ENCODE measurements at regions not wholly inside any gene's neighbourhood (a gene's known extent, or its start where the extent isn't known, plus 50 kb on each side); places are given as distances from the start of the nearest gene placed in this dataset.

DNA sequence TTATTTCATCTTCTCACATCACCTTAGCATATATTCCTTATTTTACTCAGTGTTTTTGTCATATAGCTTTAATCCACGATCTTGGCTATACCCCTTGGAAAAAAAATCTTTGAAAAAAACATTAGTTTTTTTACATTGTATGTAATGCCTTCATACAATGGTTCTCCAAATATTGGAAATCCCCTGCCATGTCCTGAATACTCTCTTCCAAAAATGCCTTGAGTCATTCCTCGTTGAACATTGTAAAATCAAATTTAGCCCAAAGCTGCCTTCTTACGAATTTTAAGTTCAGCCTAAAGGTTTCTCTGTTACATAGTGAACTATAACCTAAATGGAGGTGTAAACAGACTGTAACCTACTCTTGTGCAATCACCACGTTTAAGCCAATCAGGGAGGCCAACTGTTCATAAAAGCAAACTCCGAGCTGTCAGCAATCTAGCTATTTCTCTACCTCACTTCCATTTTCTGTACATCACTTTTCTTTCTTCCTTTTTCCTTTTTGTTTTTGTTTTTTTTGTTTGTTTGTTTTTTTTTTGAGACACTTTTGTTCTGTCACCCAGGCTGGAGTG is 140.1 kb downstream of the ANXA2 start (continued):
- TF ChIP-seq, protein P1, sequence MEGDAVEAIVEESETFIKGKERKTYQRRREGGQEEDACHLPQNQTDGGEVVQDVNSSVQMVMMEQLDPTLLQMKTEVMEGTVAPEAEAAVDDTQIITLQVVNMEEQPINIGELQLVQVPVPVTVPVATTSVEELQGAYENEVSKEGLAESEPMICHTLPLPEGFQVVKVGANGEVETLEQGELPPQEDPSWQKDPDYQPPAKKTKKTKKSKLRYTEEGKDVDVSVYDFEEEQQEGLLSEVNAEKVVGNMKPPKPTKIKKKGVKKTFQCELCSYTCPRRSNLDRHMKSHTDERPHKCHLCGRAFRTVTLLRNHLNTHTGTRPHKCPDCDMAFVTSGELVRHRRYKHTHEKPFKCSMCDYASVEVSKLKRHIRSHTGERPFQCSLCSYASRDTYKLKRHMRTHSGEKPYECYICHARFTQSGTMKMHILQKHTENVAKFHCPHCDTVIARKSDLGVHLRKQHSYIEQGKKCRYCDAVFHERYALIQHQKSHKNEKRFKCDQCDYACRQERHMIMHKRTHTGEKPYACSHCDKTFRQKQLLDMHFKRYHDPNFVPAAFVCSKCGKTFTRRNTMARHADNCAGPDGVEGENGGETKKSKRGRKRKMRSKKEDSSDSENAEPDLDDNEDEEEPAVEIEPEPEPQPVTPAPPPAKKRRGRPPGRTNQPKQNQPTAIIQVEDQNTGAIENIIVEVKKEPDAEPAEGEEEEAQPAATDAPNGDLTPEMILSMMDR (IDR thresholded peaks at IDR 0.05; ENCODE audit: low read depth, low read length, missing input control): no peak
- TF ChIP-seq TAF1 (conservative IDR thresholded peaks at IDR 0.05): no peak
- TF ChIP-seq, protein P2, sequence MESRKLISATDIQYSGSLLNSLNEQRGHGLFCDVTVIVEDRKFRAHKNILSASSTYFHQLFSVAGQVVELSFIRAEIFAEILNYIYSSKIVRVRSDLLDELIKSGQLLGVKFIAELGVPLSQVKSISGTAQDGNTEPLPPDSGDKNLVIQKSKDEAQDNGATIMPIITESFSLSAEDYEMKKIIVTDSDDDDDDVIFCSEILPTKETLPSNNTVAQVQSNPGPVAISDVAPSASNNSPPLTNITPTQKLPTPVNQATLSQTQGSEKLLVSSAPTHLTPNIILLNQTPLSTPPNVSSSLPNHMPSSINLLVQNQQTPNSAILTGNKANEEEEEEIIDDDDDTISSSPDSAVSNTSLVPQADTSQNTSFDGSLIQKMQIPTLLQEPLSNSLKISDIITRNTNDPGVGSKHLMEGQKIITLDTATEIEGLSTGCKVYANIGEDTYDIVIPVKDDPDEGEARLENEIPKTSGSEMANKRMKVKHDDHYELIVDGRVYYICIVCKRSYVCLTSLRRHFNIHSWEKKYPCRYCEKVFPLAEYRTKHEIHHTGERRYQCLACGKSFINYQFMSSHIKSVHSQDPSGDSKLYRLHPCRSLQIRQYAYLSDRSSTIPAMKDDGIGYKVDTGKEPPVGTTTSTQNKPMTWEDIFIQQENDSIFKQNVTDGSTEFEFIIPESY (IDR thresholded peaks at IDR 0.05): no peak
- no peak for TF ChIP-seq HNF4G (IDR thresholded peaks at IDR 0.05)
- TF ChIP-seq HNF4A (conservative IDR thresholded peaks at IDR 0.05): no peak

DNA sequence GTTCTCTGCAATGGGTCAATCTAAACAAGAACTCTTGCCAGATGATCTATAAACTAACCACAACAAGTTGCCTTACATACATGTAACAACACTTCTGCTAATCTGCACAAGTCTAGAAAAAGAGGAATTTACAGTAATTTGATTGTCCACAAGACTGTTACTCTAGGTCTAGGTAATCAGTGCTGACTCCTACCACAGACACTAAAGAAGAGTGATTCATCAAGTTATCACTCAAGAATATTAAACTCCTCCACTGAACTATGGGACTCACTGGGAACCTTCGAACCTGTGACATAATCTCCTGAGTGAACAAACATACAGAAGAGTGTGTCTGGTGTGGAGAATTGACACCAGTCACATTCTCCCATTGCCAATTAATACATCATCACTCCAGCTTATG is 138.3 kb downstream of the ANXA2 start:
- Histone ChIP-seq H3K4me1 (ENCODE audit: control insufficient read depth in 4 of 4, insufficient read depth in 4 of 4, low read length in 3 of 4) (no peaks in the 10 kb centered on the region), H3K9me3 (ENCODE audit: control insufficient read depth in 4 of 4, low read length in 3 of 4) (no peaks in the 10 kb centered on the region), H3K27me3 (ENCODE audit: control insufficient read depth in 4 of 4, insufficient read depth in 4 of 4, low read length in 3 of 4) (peaks cover 0 to 23% (median 2%) of the 10 kb centered on the region in 4 donors), H3K4me3 (ENCODE audit: low read depth in 1 of 3, low read length in 3 of 3) (no peak overlapping the region), H3K36me3 (ENCODE audit: control insufficient read depth in 4 of 4, insufficient read depth in 3 of 4, low read depth in 1 of 4, low read length in 3 of 4) (no peaks in the 10 kb centered on the region), H3K27ac (ENCODE audit: low read depth in 1 of 2, low read length in 2 of 2) (no peak overlapping the region), H3K9ac (ENCODE audit: low read depth in 1 of 2, low read length in 2 of 2) (no peak overlapping the region)
- TF ChIP-seq TAF1 (conservative IDR thresholded peaks at IDR 0.05) (no peak), RAD21 (IDR thresholded peaks at IDR 0.05) (no peak)
- 85% methylated on average over 1 of the region's 1 CpG for WGBS
- DNase-seq (ENCODE audit: low spot score): no peak

DNA sequence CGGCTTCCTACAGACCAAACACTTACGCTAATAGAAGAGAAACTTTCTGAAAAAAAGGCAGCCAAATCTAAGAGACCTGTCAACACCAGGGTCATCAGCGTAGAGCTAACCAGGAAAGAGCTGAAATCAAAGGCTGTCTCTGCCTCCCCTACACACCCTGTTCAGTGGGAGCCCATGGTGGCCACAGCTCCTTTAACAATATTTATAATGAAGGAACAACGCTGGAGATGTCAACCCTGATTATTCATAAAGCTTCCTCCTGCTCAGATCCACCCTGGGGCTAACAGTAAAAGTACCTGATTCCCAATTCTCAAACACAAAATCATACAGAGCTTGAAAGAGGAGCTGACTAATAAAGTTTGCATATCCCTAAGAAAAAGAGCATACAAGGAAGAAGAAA is 133.7 kb downstream of the ANXA2 start:
- no peak for DNase-seq (ENCODE audit: low spot score)
- Histone ChIP-seq H3K36me3 (ENCODE audit: control insufficient read depth in 4 of 4, insufficient read depth in 3 of 4, low read depth in 1 of 4, low read length in 3 of 4) (no peaks in the 10 kb centered on the region), H3K9ac (ENCODE audit: low read depth in 1 of 2, low read length in 2 of 2) (no peak overlapping the region), H3K4me1 (ENCODE audit: control insufficient read depth in 4 of 4, insufficient read depth in 4 of 4, low read length in 3 of 4) (no peaks in the 10 kb centered on the region), H3K9me3 (ENCODE audit: control insufficient read depth in 4 of 4, low read length in 3 of 4) (no peaks in the 10 kb centered on the region), H3K27ac (ENCODE audit: low read depth in 1 of 2, low read length in 2 of 2) (no peak overlapping the region), H3K4me3 (ENCODE audit: low read depth in 1 of 3, low read length in 3 of 3) (no peak overlapping the region), H3K27me3 (ENCODE audit: control insufficient read depth in 4 of 4, insufficient read depth in 4 of 4, low read length in 3 of 4) (peaks cover 0 to 21% (median 1%) of the 10 kb centered on the region in 4 donors)
- TF ChIP-seq GABPA (IDR thresholded peaks at IDR 0.05 in 1 of 2, conservative IDR thresholded peaks at IDR 0.05 in 1 of 2) (no peak), TAF1 (conservative IDR thresholded peaks at IDR 0.05) (no peak), FOXA2 (IDR thresholded peaks at IDR 0.05) (no peak), NR2F2 (IDR thresholded peaks at IDR 0.05) (no peak), JUND (IDR thresholded peaks at IDR 0.05) (no peak), HNF4A (conservative IDR thresholded peaks at IDR 0.05) (no peak), RXRA (IDR thresholded peaks at IDR 0.05) (no peak), RAD21 (IDR thresholded peaks at IDR 0.05) (no peak), SP1 (IDR thresholded peaks at IDR 0.05) (no peak), EGR1 (IDR thresholded peaks at IDR 0.05; ENCODE audit: low read depth in 2 of 2) (no peak), YY1 (IDR thresholded peaks at IDR 0.05) (no peak), FOXA1 (IDR thresholded peaks at IDR 0.05) (no peak)
- TF ChIP-seq, protein P3, sequence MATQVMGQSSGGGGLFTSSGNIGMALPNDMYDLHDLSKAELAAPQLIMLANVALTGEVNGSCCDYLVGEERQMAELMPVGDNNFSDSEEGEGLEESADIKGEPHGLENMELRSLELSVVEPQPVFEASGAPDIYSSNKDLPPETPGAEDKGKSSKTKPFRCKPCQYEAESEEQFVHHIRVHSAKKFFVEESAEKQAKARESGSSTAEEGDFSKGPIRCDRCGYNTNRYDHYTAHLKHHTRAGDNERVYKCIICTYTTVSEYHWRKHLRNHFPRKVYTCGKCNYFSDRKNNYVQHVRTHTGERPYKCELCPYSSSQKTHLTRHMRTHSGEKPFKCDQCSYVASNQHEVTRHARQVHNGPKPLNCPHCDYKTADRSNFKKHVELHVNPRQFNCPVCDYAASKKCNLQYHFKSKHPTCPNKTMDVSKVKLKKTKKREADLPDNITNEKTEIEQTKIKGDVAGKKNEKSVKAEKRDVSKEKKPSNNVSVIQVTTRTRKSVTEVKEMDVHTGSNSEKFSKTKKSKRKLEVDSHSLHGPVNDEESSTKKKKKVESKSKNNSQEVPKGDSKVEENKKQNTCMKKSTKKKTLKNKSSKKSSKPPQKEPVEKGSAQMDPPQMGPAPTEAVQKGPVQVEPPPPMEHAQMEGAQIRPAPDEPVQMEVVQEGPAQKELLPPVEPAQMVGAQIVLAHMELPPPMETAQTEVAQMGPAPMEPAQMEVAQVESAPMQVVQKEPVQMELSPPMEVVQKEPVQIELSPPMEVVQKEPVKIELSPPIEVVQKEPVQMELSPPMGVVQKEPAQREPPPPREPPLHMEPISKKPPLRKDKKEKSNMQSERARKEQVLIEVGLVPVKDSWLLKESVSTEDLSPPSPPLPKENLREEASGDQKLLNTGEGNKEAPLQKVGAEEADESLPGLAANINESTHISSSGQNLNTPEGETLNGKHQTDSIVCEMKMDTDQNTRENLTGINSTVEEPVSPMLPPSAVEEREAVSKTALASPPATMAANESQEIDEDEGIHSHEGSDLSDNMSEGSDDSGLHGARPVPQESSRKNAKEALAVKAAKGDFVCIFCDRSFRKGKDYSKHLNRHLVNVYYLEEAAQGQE (IDR thresholded peaks at IDR 0.05): no peak
- TF ChIP-seq, protein P4, sequence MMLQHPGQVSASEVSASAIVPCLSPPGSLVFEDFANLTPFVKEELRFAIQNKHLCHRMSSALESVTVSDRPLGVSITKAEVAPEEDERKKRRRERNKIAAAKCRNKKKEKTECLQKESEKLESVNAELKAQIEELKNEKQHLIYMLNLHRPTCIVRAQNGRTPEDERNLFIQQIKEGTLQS (IDR thresholded peaks at IDR 0.05): no peak
- TF ChIP-seq, protein P5, sequence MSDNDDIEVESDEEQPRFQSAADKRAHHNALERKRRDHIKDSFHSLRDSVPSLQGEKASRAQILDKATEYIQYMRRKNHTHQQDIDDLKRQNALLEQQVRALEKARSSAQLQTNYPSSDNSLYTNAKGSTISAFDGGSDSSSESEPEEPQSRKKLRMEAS (IDR thresholded peaks at IDR 0.05): no peak
- TF ChIP-seq, protein P2 (IDR thresholded peaks at IDR 0.05): no peak
- 63% methylated on average over 4 of the region's 4 CpGs for WGBS
